Umbilical cord (tissue), 1 donor: ENCODE measurements at regions not wholly inside any gene's neighbourhood (a gene's known extent, or its start where the extent isn't known, plus 50 kb on each side); places are given as distances from the start of the nearest gene placed in this dataset.
"Not testable (repeated sequence)": the region's sequence is repeated elsewhere in the genome, so short reads cannot be mapped to it uniquely, and the experiment has no call there.

Experiments
- DNase-seq: peaks from one replicate; pipeline ENCODE4 v3.0.0-alpha.2; 2015; ENCODE audit warnings: low spot score

- DNase-seq: not testable (repeated sequence)
Observed at GRCh38 chr14:86750488-86750887, 1220.5 kb downstream of the FLRT2 start.

GRCh38 chr14:86739761-86740160, 1209.8 kb downstream of the FLRT2 start:
- DNase-seq: no peak

- not testable (repeated sequence) for DNase-seq
Observed at GRCh38 chr14:86731427-86731826, 1201.5 kb downstream of the FLRT2 start.

GRCh38 chr14:86723254-86723624, 1193.3 kb downstream of the FLRT2 start:
- DNase-seq: no peak

- no peak for DNase-seq
Observed at GRCh38 chr14:86722612-86723253, 1192.8 kb downstream of the FLRT2 start.

GRCh38 chr14:86714575-86714974, 1184.6 kb downstream of the FLRT2 start:
- DNase-seq: no peak

GRCh38 chr14:86714153-86714552, 1184.2 kb downstream of the FLRT2 start:
- DNase-seq: no peak

- no peak for DNase-seq
Observed at GRCh38 chr14:86712727-86713126, 1182.8 kb downstream of the FLRT2 start.

- no peak for DNase-seq
Observed at GRCh38 chr14:86712176-86712575, 1182.2 kb downstream of the FLRT2 start.

GRCh38 chr14:86708846-86709339, 1178.9 kb downstream of the FLRT2 start:
- DNase-seq: no peak

GRCh38 chr14:86707071-86707470, 1177.1 kb downstream of the FLRT2 start:
- no peak for DNase-seq

GRCh38 chr14:86683561-86683960, 1153.6 kb downstream of the FLRT2 start:
- DNase-seq: no peak

- DNase-seq: no peak
Observed at GRCh38 chr14:86675059-86675458, 1145.1 kb downstream of the FLRT2 start.

- DNase-seq: no peak
Observed at GRCh38 chr14:86673523-86673969, 1143.6 kb downstream of the FLRT2 start.

GRCh38 chr14:86672080-86672479, 1142.1 kb downstream of the FLRT2 start:
- DNase-seq: no peak

- no peak for DNase-seq
Observed at GRCh38 chr14:86665975-86666374, 1136.0 kb downstream of the FLRT2 start.

- DNase-seq: no peak
Observed at GRCh38 chr14:86662334-86662733, 1132.4 kb downstream of the FLRT2 start.

GRCh38 chr14:86654558-86655184, 1124.7 kb downstream of the FLRT2 start:
- no peak for DNase-seq

- no peak for DNase-seq
Observed at GRCh38 chr14:86652526-86652925, 1122.6 kb downstream of the FLRT2 start.

GRCh38 chr14:86646696-86647690, 1117.0 kb downstream of the FLRT2 start:
- DNase-seq: no peak

GRCh38 chr14:86646125-86646524, 1116.2 kb downstream of the FLRT2 start:
- no peak for DNase-seq

- no peak for DNase-seq
Observed at GRCh38 chr14:86641310-86641709, 1111.4 kb downstream of the FLRT2 start.
